ENCODE measurements at regions not wholly inside any gene's neighbourhood (a gene's known extent, or its start where the extent isn't known, plus 50 kb on each side); places are given as distances from the start of the nearest gene placed in this dataset.

DNA sequence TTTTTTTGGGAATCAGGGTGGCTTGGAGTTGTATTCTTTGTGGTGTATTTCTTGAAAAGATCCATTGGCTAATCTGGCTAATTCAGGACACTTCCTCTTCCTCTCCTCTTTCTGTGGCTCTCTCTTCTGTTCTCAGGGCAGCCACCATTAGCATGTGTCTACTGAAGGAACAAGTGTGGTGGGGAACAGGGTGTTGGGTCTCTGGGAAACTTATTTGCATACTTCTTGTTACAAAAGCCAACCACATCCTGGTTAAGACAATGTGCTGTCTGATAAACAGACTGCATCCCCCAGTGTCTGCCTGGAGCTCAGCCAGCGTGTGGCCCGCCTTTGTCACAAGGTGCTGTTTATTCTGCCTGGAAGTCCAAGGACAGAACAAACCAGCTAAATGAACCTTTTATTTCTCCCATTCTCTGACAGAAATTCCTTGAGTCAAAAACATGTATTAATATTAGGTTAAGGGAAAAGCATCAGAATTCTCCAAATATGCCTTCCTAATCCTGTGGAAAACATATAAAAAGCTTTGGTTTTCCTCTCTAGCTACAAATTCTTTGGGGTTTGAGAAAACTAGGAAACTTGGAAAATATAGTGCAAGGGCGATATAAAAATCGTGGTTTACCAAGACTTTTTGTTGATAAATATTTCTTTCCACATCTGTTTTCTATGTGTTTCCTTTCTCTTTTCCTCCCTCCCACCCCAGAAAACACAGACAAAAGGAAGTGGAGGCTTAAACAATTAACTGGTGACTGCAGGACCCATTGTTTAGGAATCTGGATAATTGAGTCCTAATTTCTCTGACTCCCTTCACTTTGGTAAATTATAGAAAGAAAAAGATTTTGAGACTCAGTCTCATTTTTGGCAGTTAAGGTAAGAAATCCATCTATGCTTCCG lies 203.6 kb downstream of the SPRY1 start:
- TF ChIP-seq POLR2A (IDR thresholded peaks at IDR 0.05) (no peak), CTCF (IDR thresholded peaks at IDR 0.05) (no peak)
- Histone ChIP-seq H3K27ac (peak overlapping the region; percentile 12 to 60 (median 30)), H3K27me3 (no peaks in the 10 kb centered on the region), H3K4me1 (peaks cover 0 to 24% (median 10%) of the 10 kb centered on the region in 4 donors), H3K4me3 (no peak overlapping the region), H3K9me3 (no peaks in the 10 kb centered on the region), H3K36me3 (no peaks in the 10 kb centered on the region)
- ATAC-seq: peak; percentile 84 to 87 (median 86)
- 19% methylated on average over 5 of the region's 5 CpGs for WGBS (ENCODE audit: insufficient coverage, low coverage, low lambda C conversion rate, missing lambda C conversion rate)
- intact Hi-C loops (cut with DNase I): no loop called here
- DNase-seq: peak; percentile 75 to 83 (median 83)

DNA sequence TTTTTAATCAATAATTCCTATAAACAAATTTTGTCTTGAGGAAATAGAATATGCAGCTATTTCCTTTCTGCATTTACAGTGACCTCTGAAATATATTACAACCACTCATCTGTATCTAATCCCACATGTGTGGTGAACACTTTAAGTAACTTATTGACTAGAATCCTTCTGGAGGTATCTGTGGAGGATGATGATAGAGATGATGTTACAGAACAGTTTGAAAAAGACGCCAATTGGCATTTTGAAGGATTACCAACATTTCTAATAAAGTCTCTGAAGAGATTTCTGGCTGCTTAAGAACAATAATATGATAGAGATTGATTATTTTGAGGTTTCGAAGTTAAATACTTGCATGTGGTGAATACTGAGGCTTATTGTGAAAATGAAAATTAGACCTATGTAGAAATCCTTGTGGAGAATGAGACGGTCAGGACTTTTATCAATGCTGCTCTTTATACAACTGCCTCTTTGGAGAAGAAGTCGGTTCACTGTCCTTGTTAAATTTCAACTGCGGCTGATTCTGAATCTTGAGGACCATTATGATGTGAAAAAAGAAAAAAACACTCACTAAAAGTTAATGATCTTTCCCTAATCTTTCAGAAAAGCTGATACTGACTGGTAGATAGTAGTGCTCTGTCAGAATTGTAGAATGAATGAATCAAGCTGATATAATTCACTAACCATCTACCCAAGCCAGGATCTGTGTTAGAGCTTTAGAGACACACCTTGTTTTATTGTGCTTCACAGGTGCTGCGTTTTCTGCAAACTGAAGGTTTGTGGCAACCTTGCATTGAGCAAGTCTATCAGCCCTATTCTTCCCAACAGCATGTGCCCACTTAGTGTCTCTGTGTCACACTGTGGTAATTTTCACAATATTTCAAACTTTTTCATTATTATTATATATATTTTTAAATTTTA lies 204.7 kb downstream of the SPRY1 start:
- H3K4me1 ChIP-seq: peaks cover 0 to 24% (median 10%) of the 10 kb centered on the region in 4 donors
- ATAC-seq (no peak), DNase-seq (no peak)
- intact Hi-C loops (cut with DNase I): no loop called here
- no peak for TF ChIP-seq CTCF (IDR thresholded peaks at IDR 0.05)
- TF ChIP-seq POLR2A (IDR thresholded peaks at IDR 0.05): no peak
- H3K27me3 ChIP-seq: no peaks in the 10 kb centered on the region
- no peaks in the 10 kb centered on the region for H3K36me3 ChIP-seq
- 80% methylated on average over 4 of the region's 6 CpGs for WGBS (ENCODE audit: insufficient coverage, low coverage, low lambda C conversion rate, missing lambda C conversion rate)
- H3K27ac ChIP-seq: no peak overlapping the region
- no peak overlapping the region for H3K4me3 ChIP-seq
- no peaks in the 10 kb centered on the region for H3K9me3 ChIP-seq

- DNase-seq: no peak
- WGBS (ENCODE audit: insufficient coverage, low coverage, low lambda C conversion rate, missing lambda C conversion rate): 93% methylated on average over 4 of the region's 4 CpGs
- intact Hi-C loops (cut with DNase I): no loop called here
Observed at GRCh38 chr4:123602007-123602406, 205.4 kb downstream of the SPRY1 start.

More at GRCh38 chr4:123602007-123602406, 205.4 kb downstream of the SPRY1 start:
- no peak for TF ChIP-seq POLR2A (IDR thresholded peaks at IDR 0.05)
- TF ChIP-seq CTCF (IDR thresholded peaks at IDR 0.05): no peak
- no peaks in the 10 kb centered on the region for H3K27me3 ChIP-seq
- H3K36me3 ChIP-seq: no peaks in the 10 kb centered on the region
- H3K27ac ChIP-seq: no peak overlapping the region
- ATAC-seq: no peak
- no peaks in the 10 kb centered on the region for H3K9me3 ChIP-seq
- H3K4me3 ChIP-seq: no peak overlapping the region
- peaks cover 0 to 24% (median 10%) of the 10 kb centered on the region in 4 donors for H3K4me1 ChIP-seq
